OCI-LY7 (cell line): ENCODE measurements at regions not wholly inside any gene's neighbourhood (a gene's known extent, or its start where the extent isn't known, plus 50 kb on each side); places are given as distances from the start of the nearest gene placed in this dataset.

Experiments
- EZH2phosphoT487 ChIP-seq: fragments of 200-600 bp; sonication (generic); IDR thresholded peaks from 2 replicates; pipeline ENCODE4 v1.6.1; 2018; ENCODE audit warnings: low read depth, borderline replicate concordance, mild to moderate bottlenecking, mixed run types, antibody characterized with exemption, low read length, moderate library complexity, mixed read lengths
- TF ChIP-seq, protein P1 (sequence below): fragments of 200-600 bp; sonication (generic); conservative IDR thresholded peaks from 2 replicates; pipeline ENCODE4 v1.5.1; 2014; ENCODE audit warnings: mild to moderate bottlenecking, antibody characterized with exemption, low read length, moderate library complexity, mixed read lengths

DNA sequence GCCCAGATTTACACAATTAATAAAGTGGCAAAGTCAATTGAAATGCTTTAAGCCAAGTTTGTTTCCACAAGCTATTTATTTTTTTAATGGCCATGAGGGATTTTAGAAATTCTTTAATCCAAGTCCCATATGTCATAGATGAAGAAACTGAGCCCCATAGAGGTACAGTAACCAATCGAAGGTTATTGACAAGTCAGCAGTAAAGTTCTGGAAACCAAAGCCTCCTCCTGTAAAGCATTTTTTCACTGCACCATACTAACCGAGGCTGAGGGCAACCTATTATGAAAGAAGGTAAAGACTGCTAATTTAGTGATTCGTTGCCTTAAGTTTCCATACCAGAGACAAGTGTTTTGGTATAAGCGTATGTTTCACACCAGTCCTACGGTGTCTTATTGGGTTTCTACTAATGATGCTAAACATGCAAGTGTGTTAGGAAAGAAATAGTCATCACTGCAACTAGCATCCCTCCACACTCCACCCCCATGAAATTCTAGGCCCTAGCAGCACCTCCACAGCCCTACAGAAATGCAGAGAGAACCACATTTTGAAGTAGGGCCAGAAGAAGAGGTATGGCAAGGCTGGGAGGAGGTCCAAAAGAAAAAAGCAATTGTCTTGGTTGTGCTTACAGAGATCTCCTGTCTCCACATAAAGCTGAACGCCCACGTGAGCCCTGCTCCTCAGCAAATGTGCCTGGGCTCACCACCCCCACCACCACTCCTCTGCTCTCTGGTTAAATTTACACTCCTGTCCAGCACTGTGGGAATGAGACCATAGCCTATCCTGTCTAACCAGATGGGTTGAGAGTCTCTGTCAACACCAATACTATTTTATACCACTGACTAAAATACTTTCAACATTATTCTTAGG is 271.1 kb upstream of the G2E3 start:
- TF ChIP-seq, protein P1, sequence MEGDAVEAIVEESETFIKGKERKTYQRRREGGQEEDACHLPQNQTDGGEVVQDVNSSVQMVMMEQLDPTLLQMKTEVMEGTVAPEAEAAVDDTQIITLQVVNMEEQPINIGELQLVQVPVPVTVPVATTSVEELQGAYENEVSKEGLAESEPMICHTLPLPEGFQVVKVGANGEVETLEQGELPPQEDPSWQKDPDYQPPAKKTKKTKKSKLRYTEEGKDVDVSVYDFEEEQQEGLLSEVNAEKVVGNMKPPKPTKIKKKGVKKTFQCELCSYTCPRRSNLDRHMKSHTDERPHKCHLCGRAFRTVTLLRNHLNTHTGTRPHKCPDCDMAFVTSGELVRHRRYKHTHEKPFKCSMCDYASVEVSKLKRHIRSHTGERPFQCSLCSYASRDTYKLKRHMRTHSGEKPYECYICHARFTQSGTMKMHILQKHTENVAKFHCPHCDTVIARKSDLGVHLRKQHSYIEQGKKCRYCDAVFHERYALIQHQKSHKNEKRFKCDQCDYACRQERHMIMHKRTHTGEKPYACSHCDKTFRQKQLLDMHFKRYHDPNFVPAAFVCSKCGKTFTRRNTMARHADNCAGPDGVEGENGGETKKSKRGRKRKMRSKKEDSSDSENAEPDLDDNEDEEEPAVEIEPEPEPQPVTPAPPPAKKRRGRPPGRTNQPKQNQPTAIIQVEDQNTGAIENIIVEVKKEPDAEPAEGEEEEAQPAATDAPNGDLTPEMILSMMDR: no peak
- TF ChIP-seq EZH2phosphoT487: no peak
